Left ventricle myocardium inferior (tissue), 1 donor: ENCODE measurements at regions not wholly inside any gene's neighbourhood (a gene's known extent, or its start where the extent isn't known, plus 50 kb on each side); places are given as distances from the start of the nearest gene placed in this dataset.

ENCODE experiments used
- DNase-seq: peaks from one replicate; pipeline ENCODE4 v3.0.0-alpha.2; 2020
- H3K27ac ChIP-seq: fragments of 200-600 bp; replicated peaks from 2 replicates; pipeline ENCODE4 v1.8.0; 2021
- H3K27me3 ChIP-seq: fragments of 200-600 bp; 2 replicates; pipeline ENCODE4 v1.8.0; 2021; ENCODE audit warnings: low read depth
- H3K36me3 ChIP-seq: fragments of 200-600 bp; 2 replicates; pipeline ENCODE4 v1.8.0; 2021
- H3K4me1 ChIP-seq: fragments of 200-600 bp; 2 replicates; pipeline ENCODE4 v1.8.0; 2021
- H3K4me3 ChIP-seq: fragments of 200-600 bp; 2 replicates; pipeline ENCODE4 v1.8.0; 2021; ENCODE audit warnings: mild to moderate bottlenecking, moderate library complexity
- H3K9me3 ChIP-seq: fragments of 200-600 bp; replicated peaks from 2 replicates; pipeline ENCODE4 v1.8.0; 2021
- CTCF ChIP-seq: fragments of 200-600 bp; IDR thresholded peaks from 2 replicates; pipeline ENCODE4 v1.8.0; 2021; ENCODE audit warnings: antibody characterized with exemption, mild to moderate bottlenecking, borderline replicate concordance
- intact Hi-C: fragments of 100-400 bp; cut with micrococcal nuclease; formaldehyde crosslinking; loops from one replicate; pipeline ENCODE4 v1.11.0; 2022
- donor health status: DM: no; HTN: yes; CAD: no; lungs with severe emphysema.

GRCh38 chrX:15087747-15088146 is 182.1 kb downstream of the ASB9 start:
- no peak for TF ChIP-seq CTCF
- H3K4me3 ChIP-seq: no peak overlapping the region
- intact Hi-C loops: no loop called here
- no peaks in the 10 kb centered on the region for H3K4me1 ChIP-seq
- no peak overlapping the region for H3K27ac ChIP-seq
- DNase-seq: no peak
- H3K36me3 ChIP-seq: no peaks in the 10 kb centered on the region
- no peaks in the 10 kb centered on the region for H3K9me3 ChIP-seq
- no peaks in the 10 kb centered on the region for H3K27me3 ChIP-seq

GRCh38 chrX:15073313-15073712 is 196.6 kb downstream of the ASB9 start:
- Histone ChIP-seq H3K4me3 (no peak overlapping the region), H3K27me3 (no peaks in the 10 kb centered on the region), H3K27ac (no peak overlapping the region), H3K9me3 (no peaks in the 10 kb centered on the region), H3K36me3 (no peaks in the 10 kb centered on the region), H3K4me1 (no peaks in the 10 kb centered on the region)
- DNase-seq: no peak
- no peak for TF ChIP-seq CTCF
- intact Hi-C loops: no loop called here

GRCh38 chrX:15072880-15073279 is 197.0 kb downstream of the ASB9 start:
- Histone ChIP-seq H3K4me3 (no peak overlapping the region), H3K36me3 (no peaks in the 10 kb centered on the region), H3K27ac (no peak overlapping the region), H3K4me1 (no peaks in the 10 kb centered on the region), H3K9me3 (no peaks in the 10 kb centered on the region), H3K27me3 (no peaks in the 10 kb centered on the region)
- intact Hi-C loops: no loop called here
- no peak for DNase-seq
- TF ChIP-seq CTCF: no peak

GRCh38 chrX:15072259-15072658 is 197.6 kb downstream of the ASB9 start:
- Histone ChIP-seq H3K27ac (no peak overlapping the region), H3K36me3 (no peaks in the 10 kb centered on the region), H3K27me3 (no peaks in the 10 kb centered on the region), H3K9me3 (no peaks in the 10 kb centered on the region), H3K4me1 (no peaks in the 10 kb centered on the region), H3K4me3 (no peak overlapping the region)
- DNase-seq: no peak
- TF ChIP-seq CTCF: no peak
- intact Hi-C loops: no loop called here

GRCh38 chrX:15059474-15059873 is 186.3 kb downstream of the MOSPD2 start:
- intact Hi-C loops: no loop called here
- H3K36me3 ChIP-seq: no peaks in the 10 kb centered on the region
- H3K27ac ChIP-seq: no peak overlapping the region
- H3K4me1 ChIP-seq: no peaks in the 10 kb centered on the region
- H3K9me3 ChIP-seq: no peaks in the 10 kb centered on the region
- DNase-seq: no peak
- H3K27me3 ChIP-seq: no peaks in the 10 kb centered on the region
- H3K4me3 ChIP-seq: no peak overlapping the region
- TF ChIP-seq CTCF: no peak

GRCh38 chrX:15056044-15056443 is 182.8 kb downstream of the MOSPD2 start:
- no peaks in the 10 kb centered on the region for H3K4me1 ChIP-seq
- intact Hi-C loops: no loop called here

More at GRCh38 chrX:15056044-15056443, 182.8 kb downstream of the MOSPD2 start:
- Histone ChIP-seq H3K27me3 (no peaks in the 10 kb centered on the region), H3K27ac (no peak overlapping the region), H3K36me3 (no peaks in the 10 kb centered on the region), H3K9me3 (no peaks in the 10 kb centered on the region), H3K4me3 (no peak overlapping the region)
- DNase-seq: no peak
- TF ChIP-seq CTCF: no peak
